ENCODE measurements at regions not wholly inside any gene's neighbourhood (a gene's known extent, or its start where the extent isn't known, plus 50 kb on each side); places are given as distances from the start of the nearest gene placed in this dataset.

GRCh38 chr18:47333926-47334635, 82.6 kb upstream of the SKOR2 start:
- DNase-seq (ENCODE audit: low read depth) = no peak

GRCh38 chr18:47331641-47332040, 80.2 kb upstream of the SKOR2 start:
- no peak for DNase-seq (ENCODE audit: low read depth)

GRCh38 chr18:47331026-47331425, 79.6 kb upstream of the SKOR2 start:
- no peak for DNase-seq (ENCODE audit: low read depth)

- DNase-seq (ENCODE audit: low read depth) = no peak
These were observed 71.7 kb upstream of the SKOR2 start for GRCh38 chr18:47323158-47323557.

- DNase-seq (ENCODE audit: low read depth) = no peak
These were observed 70.4 kb upstream of the SKOR2 start for GRCh38 chr18:47321815-47322214.

- DNase-seq (ENCODE audit: low read depth) = no peak
These were observed 66.5 kb upstream of the SKOR2 start for GRCh38 chr18:47317824-47318508.

- no peak for DNase-seq (ENCODE audit: low read depth)
These were observed 65.5 kb upstream of the SKOR2 start for GRCh38 chr18:47316924-47317323.

GRCh38 chr18:47313901-47314300, 62.4 kb upstream of the SKOR2 start:
- no peak for DNase-seq (ENCODE audit: low read depth)

GRCh38 chr18:47311585-47311984, 60.1 kb upstream of the SKOR2 start:
- no peak for DNase-seq (ENCODE audit: low read depth)
